ENCODE measurements at regions not wholly inside any gene's neighbourhood (a gene's known extent, or its start where the extent isn't known, plus 50 kb on each side); places are given as distances from the start of the nearest gene placed in this dataset.

- BruUV-seq (replicated peaks) = no TSS peak
- FAIRE-seq (no peak), DNase-seq (ENCODE audit: extremely low read depth in 1 of 4, low spot score in 3 of 4) (no peak), ATAC-seq (peak; percentile 42; the same call in 2 of the 3 replicates)
- no peak overlapping the region for H3K27ac ChIP-seq (ENCODE audit: extremely low read depth, low read depth, low read length)
- no peaks in the 10 kb centered on the region for H3K4me1 ChIP-seq (replicated peaks in 1 of 2; ENCODE audit: control insufficient read depth in 2 of 2, insufficient read depth in 2 of 2, low read length in 2 of 2)
- TF ChIP-seq ZNF584 (CRISPR knock-in tag; IDR thresholded peaks at IDR 0.05; ENCODE audit: low read depth) (no peak), SPI1 (IDR thresholded peaks at IDR 0.05; ENCODE audit: borderline replicate concordance, low read depth, low read length) (no peak), ZNF212 (CRISPR knock-in tag; IDR thresholded peaks at IDR 0.05) (no peak), ADNP (tag; IDR thresholded peaks at IDR 0.05) (no peak), RBM14 (IDR thresholded peaks at IDR 0.05; ENCODE audit: borderline replicate concordance, insufficient read depth, low read depth, low read length) (no peak)
- ChIA-PET CTCF (ENCODE audit: low intra/inter-chr PET ratio) (no interaction called here), POLR2A (no interaction called here)
- no peaks in the 10 kb centered on the region for H4K20me1 ChIP-seq (replicated peaks; ENCODE audit: control insufficient read depth, insufficient read depth, low read length)
- WGBS (ENCODE audit: insufficient coverage, low coverage, missing lambda C conversion rate) = 0% methylated on average over 6 of the region's 6 CpGs
- H3K9ac ChIP-seq (ENCODE audit: insufficient read depth in 1 of 2, low read depth in 2 of 2, low read length in 2 of 2) = no peak overlapping the region
- no peaks in the 10 kb centered on the region for H3K79me2 ChIP-seq (ENCODE audit: control insufficient read depth, insufficient read depth, low read length)
- in situ Hi-C loops (cut with MboI) = no loop called here
- H3K4me2 ChIP-seq (ENCODE audit: insufficient read depth, low read length) = no peak overlapping the region
- no peaks in the 10 kb centered on the region for H3K36me3 ChIP-seq (ENCODE audit: control insufficient read depth, insufficient read depth, low read length)
- intact Hi-C loops (cut with micrococcal nuclease) = no loop called here
- no peak overlapping the region for H2AFZ ChIP-seq (ENCODE audit: low read depth, low read length)
- H3K9me1 ChIP-seq (ENCODE audit: control insufficient read depth, insufficient read depth, low read length) = no peaks in the 10 kb centered on the region
- H3K27me3 ChIP-seq (ENCODE audit: control insufficient read depth in 2 of 2, insufficient read depth in 2 of 2, low read length in 2 of 2) = peaks cover 0 to 5% of the 10 kb centered on the region in 2 experiments; a peak in 1 of 5 replicates
- H3K9me3 ChIP-seq (replicated peaks; ENCODE audit: control insufficient read depth, insufficient read depth, low read depth, low read length) = no peaks in the 10 kb centered on the region
- no peak overlapping the region for H3K4me3 ChIP-seq
Measured at GRCh38 chr5:17360879-17361278, 137.2 kb upstream of the TAF11L2 start.

- ChIA-PET POLR2A (no interaction called here), CTCF (ENCODE audit: low intra/inter-chr PET ratio) (no interaction called here)
- 0% methylated on average over 4 of the region's 4 CpGs for WGBS (ENCODE audit: insufficient coverage, low coverage, missing lambda C conversion rate)
- intact Hi-C loops (cut with micrococcal nuclease) = no loop called here
- Histone ChIP-seq H3K9me3 (replicated peaks; ENCODE audit: control insufficient read depth, insufficient read depth, low read depth, low read length) (no peaks in the 10 kb centered on the region), H3K9ac (ENCODE audit: insufficient read depth in 1 of 2, low read depth in 2 of 2, low read length in 2 of 2) (no peak overlapping the region), H3K4me1 (replicated peaks in 1 of 2; ENCODE audit: control insufficient read depth in 2 of 2, insufficient read depth in 2 of 2, low read length in 2 of 2) (no peaks in the 10 kb centered on the region), H3K4me3 (no peak overlapping the region), H3K27me3 (ENCODE audit: control insufficient read depth in 2 of 2, insufficient read depth in 2 of 2, low read length in 2 of 2) (peaks cover 0 to 9% of the 10 kb centered on the region in 2 experiments; a peak in 1 of 5 replicates), H3K4me2 (ENCODE audit: insufficient read depth, low read length) (no peak overlapping the region), H3K27ac (ENCODE audit: extremely low read depth, low read depth, low read length) (no peak overlapping the region), H2AFZ (ENCODE audit: low read depth, low read length) (no peak overlapping the region), H3K9me1 (ENCODE audit: control insufficient read depth, insufficient read depth, low read length) (no peaks in the 10 kb centered on the region), H3K36me3 (ENCODE audit: control insufficient read depth, insufficient read depth, low read length) (no peaks in the 10 kb centered on the region), H4K20me1 (replicated peaks; ENCODE audit: control insufficient read depth, insufficient read depth, low read length) (no peaks in the 10 kb centered on the region), H3K79me2 (ENCODE audit: control insufficient read depth, insufficient read depth, low read length) (no peaks in the 10 kb centered on the region)
- DNase-seq (ENCODE audit: extremely low read depth in 1 of 4, low spot score in 3 of 4) = no peak
- BruUV-seq (replicated peaks) = no TSS peak
- no peak for FAIRE-seq
- in situ Hi-C loops (cut with MboI) = no loop called here
- ATAC-seq = no peak
- TF ChIP-seq DLX4 (CRISPR knock-in tag; IDR thresholded peaks at IDR 0.05) (no peak), TFAM (CRISPR knock-in tag; conservative IDR thresholded peaks at IDR 0.05) (no peak), GTF3C2 (IDR thresholded peaks at IDR 0.05; ENCODE audit: borderline replicate concordance, extremely low read depth, insufficient read length) (no peak), ZNF717 (CRISPR knock-in tag; IDR thresholded peaks at IDR 0.05) (no peak)
Measured at GRCh38 chr5:17361331-17361730, 136.7 kb upstream of the TAF11L2 start.

All from K562 (cell line).